ENCODE measurements at regions not wholly inside any gene's neighbourhood (a gene's known extent, or its start where the extent isn't known, plus 50 kb on each side); places are given as distances from the start of the nearest gene placed in this dataset.
"Not testable (repeated sequence)": the region's sequence is repeated elsewhere in the genome, so short reads cannot be mapped to it uniquely, and the experiment has no call there.

DNA sequence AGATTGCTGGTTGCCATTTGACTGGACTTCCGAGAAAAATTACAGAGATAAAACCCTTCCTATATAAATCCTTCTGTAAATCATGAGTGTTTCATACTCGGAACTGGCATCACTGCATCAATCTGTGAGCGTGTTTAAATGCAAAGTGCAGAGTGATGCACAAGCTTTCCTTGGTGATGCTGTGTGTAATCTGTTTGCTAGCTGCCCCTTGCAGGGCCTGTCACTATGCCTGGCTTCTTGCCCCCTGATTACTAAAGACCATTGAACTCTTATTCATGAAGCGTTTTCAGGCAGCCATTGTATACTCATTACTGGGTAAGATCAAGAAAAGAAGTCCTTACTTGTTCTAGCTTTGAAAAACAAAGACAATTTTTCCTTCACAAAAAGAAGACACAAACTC lies 266.9 kb upstream of the FANCL start:
- POLR2A ChIA-PET: no interaction called here
- CTCF ChIA-PET: no interaction called here

DNA sequence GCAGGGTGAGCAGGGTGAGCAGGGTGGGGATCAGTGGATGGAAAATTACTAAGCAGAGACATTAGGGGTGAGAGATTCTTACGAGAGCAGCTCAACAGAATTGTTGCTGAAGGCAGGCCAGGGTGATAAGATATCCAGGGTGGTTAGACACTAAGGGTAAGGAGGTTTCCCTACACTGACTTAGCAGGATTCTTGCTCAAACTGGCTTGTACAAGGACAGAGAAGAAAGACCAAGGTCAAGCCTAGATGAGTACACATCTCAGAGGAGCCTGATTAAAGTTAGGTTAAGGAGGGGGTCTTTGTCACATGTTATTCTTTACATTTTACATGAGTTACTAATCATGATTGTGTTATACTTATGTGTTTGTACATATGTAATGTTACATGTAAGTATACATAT lies 262.8 kb upstream of the FANCL start:
- ChIA-PET POLR2A (no interaction called here), CTCF (no interaction called here)

DNA sequence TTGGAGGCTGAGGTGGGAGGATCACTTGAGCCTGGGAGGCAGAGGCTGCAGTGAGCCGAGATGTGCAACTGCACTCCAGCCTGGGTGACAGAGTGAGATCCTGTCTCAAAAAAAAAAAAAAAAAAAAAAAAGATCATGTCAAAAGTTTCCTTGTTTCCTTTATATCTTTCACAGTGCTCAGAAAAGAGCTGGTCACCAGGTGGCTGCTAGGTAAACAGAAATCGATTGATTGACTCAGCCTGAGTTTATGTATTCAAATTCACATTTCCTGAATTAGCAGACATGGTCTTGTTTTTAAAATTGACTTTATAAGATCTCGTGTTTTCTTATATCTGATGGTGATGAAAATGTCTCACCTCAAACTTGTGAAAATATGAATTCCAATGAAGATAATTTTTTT lies 261.8 kb upstream of the FANCL start:
- ChIA-PET POLR2A (no interaction called here), CTCF (no interaction called here)

DNA sequence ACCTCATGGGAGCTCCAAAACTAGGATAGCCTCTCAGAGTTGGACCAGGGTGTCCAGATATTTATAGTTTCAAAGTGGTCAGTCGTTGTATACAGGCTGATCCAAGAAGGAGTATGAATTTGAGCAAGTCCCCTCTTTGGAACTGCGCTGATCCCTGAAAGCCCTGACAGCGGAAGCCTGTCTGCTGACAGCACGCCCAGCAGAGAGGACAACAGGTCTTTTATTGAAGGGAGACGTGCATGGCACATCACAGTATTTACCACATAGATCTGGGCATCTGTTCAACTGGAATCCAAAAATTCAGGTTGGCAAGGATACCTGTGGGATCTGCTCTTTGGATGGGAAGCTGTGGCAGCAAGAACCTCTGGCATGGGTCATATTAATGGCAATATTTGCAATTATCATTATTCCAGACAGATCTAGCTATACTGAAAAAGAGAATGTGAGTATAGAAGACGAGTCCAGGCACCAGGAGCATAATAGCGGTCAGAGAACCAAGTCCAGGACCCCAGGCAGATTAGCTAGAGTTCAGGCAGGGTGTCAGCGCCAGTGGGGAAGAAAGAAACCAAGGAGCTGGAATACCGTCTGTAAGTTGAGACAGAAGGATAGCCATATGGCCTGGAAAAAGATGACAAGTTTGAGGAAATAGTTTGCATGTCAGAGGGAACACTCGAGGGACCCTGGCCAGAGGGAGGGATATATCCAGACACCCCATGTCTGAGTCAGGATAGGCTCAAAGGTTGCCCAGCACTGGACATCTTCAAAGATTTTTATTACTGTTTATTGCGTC lies 260.4 kb upstream of the FANCL start:
- CTCF ChIA-PET: no interaction called here
- POLR2A ChIA-PET: no interaction called here

DNA sequence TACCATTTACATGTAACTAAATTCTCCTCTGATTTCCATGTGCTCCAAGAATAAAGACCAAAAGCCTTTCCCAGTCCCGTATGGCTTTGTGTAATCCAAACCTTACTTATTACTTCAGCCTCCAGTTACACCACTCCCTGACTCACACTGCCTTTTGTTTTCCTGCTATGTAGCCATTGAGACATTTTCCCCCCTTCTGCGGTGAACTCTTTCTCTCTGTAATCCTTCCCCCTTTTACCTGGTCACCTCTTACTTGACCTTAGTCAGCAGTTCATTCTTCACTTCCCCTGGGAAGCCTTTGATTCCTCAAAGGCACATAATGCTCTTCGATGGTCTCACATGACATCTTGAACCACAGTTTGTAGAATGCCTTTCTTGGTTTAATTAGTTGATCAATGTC lies 256.0 kb upstream of the FANCL start:
- ChIA-PET CTCF (no interaction called here), POLR2A (no interaction called here)

DNA sequence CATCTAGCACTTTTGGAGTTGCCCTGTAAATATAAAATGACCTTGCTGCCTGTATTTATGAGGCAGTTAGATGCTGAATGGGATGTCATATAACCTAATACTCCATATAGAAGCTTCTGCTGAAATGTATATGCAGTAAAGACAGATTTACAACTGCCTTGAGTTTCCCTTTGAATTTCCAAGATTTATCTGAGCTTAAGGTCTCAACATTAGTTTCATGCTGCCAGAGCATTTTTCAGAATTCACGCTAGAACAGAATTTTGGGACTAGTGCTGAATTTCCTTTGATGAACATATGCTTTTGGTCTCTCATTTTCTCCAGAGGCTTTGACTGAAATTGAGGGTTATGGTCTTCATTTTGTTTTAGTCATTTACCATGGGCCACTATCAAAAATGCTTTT lies 254.7 kb upstream of the FANCL start:
- ChIA-PET CTCF (no interaction called here), POLR2A (no interaction called here)

DNA sequence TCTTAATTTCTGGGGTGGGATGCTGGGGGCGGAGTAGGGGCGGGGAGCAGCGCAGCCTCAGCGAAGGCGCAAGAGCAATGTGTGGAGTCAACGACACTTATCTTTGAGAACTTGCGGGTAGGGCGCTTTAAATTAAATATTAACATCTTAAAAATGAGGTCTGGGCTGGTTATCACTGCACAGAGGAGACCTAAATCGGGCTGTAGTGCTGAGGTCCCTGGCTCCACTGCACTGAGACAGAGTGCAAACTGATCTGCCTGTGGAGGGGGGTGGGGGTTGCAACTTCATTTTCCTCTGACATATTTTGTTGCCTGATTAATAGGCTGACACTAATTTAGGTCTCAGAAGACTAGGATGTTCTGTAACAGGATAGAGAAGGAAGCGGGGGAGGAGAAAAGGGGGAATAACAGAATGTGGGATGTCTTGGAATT lies 253.0 kb upstream of the FANCL start:
- POLR2A ChIA-PET: no interaction called here
- CTCF ChIA-PET: no interaction called here

DNA sequence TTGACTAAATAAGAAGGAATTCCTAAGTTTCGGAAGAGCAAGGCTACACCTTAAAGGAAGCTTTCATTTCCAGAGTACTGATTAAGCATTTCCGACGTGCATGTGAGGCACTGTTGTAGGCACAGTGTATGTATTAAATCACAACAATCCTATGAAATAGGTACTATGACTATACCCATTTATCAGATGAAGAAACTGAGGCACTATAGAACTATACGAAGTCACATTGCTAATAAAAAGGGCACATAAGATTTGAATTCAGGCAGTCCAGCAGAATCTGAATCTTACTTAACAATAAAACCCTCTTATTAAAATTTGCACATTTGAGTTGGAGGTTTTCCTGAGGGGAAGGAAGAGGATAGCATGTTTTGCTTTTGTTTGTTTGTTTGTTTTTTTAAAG lies 243.5 kb upstream of the FANCL start:
- ChIA-PET POLR2A (no interaction called here), CTCF (no interaction called here)

DNA sequence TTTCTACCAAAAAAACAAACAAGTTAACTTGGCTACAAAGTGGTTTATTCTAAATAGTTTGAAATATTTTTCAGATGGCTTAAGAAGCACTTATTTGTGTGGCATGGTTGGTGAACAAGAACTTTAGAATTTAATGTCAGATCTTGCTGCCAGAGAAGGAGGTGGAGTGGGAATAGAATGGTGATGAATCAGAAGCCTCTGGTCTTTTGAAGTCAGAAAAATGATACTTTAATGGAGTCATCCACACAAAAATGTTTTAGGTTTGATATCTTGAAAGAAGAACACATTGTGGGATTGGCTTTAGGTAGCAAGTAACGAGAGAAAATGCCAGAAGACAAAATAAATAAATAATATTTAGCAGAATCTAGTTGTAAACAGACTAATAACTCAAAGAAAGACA lies 243.1 kb upstream of the FANCL start:
- ChIA-PET POLR2A (no interaction called here), CTCF (no interaction called here)

DNA sequence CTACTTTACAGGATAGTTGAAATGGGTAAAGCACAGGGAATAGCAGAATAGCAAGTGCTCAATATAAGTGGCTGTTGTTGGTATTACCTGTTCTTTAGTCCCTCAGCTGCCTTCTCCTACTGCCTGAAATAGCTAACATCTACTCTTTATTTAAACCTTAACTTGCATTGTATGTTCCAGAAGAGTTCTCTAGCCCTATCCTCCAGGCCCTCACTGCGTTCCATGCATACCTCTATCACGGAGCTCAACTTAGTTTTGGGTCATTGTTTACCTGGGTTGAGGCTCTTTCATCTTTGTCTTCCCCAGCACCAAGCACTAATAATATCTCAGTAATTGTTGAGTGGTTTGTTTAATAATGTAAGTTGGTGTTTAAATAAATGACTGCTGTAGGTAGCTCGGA lies 242.2 kb upstream of the FANCL start:
- POLR2A ChIA-PET: no interaction called here
- CTCF ChIA-PET: no interaction called here

DNA sequence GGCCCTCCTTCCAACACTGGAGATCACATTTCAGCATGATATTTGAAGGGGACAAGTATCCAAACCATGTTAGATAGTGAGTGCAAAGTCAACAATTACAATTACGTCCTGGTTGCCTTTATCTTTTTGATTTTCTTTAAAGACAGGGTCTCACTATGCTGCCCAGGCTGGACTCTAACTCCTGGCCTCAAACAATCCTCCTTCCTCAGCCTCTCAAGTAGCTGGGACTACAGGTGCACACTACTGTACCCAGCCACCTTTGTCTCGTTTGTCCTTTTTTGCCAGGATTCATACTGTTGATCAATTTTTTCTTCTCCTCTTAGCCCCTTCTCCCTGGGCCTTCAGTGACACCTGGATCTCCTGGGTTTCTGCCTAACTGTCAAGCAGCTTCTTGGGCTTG lies 240.5 kb upstream of the FANCL start:
- POLR2A ChIA-PET: no interaction called here
- CTCF ChIA-PET: no interaction called here

DNA sequence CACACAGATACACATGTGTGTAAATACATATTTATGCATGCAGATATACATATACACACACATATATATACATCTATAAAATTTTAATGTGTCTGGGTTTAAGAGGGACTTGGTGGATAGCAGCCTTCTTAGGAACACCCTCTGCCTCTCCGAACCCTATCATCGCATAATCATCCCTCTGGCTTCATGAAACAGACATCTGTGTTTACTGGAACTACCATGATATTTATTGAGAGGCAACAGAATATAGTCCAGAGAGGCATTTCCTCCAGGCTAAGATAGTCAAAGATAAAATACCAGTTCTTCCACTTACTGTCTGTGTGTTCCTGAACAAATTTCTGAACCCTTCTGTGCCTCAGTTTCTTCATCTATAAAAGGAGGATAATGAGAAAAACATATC lies 239.0 kb upstream of the FANCL start:
- POLR2A ChIA-PET: no interaction called here
- CTCF ChIA-PET: no interaction called here

DNA sequence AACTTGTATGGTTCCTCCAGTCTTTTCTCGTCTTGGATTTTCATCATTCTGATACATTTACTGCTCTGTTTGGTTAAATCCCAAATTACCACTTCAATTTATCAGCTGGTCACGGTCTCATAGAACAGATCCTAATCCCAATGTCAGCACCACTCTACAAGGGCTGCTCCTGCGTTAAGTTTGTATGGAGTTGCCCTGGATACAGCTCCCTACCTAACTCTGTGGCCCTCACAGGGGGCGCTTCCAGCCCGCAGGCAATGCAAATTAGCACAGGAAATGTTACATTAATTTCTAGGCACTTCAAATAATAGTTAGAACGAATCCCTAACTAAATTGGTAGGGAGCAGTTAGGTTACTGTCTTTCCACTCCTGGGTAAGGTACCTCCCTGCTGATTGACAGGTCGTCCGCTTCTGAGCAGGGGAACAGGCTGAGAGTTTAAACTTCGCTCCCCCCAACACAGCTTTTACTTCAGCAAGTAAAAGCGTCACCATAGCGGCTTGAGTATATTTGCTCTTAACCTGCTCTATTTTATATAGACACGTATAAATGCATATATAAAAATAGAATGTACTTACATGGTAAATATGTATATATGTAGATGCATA lies 238.5 kb upstream of the FANCL start:
- POLR2A ChIA-PET: no interaction called here
- CTCF ChIA-PET: no interaction called here

DNA sequence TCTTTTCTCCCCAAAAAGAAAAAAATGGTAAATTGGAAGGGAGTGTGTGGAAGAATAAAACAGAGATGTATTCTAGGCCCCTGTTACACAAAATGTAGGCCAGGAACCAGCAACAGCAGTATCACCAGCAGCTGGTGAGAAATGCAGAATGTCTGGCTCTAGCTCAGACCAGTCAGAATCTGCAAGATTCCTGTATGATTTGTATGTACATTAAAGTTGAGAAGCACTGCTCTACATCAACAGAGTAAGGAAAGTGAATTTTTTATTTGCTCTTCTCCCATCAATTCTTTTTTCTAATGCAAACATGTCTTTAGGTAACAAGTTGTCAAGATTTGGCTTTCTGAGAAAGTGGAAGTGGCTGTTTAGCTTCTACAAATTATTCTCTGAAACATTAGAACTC lies 235.4 kb upstream of the FANCL start:
- CTCF ChIA-PET: no interaction called here
- POLR2A ChIA-PET: no interaction called here

DNA sequence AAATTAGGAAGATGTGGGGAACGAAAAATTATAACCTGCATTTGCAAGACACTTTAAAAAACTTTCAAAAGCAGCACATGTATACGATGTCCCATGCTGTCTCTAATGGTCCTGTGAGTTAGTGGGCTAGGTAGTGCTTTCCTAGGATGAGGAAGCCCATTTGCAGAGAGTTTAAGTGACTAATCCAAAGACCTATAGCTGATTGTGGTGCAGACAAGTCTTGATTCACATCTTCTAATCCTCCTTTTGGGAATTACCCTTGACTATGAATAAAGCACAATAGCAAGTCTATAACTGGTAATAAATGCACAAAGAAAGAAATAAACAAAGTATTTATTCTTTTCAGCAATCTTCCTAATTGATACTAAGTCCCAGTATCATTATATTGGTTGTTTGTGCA lies 234.6 kb upstream of the FANCL start:
- CTCF ChIA-PET: no interaction called here
- POLR2A ChIA-PET: no interaction called here

DNA sequence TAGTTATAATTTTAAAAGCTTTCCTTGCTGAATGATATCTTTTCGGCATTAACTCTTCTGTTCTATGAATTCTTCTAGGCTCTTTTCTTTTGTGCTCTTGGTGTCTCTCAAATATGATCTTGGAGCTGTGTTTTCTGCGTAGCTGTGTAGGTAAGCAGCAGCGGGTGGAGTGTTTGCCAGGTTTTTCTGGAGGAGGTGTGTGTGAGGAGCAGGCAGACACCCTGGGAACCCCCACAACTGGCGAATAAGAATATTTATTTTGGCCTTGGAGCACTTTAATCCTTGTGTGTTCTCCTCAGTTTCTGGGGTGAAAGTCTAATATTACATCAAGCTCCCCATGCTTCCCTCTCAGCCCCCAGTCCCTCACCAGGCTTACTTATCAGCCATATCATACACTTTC lies 232.0 kb upstream of the FANCL start:
- ChIA-PET POLR2A (no interaction called here), CTCF (no interaction called here)

DNA sequence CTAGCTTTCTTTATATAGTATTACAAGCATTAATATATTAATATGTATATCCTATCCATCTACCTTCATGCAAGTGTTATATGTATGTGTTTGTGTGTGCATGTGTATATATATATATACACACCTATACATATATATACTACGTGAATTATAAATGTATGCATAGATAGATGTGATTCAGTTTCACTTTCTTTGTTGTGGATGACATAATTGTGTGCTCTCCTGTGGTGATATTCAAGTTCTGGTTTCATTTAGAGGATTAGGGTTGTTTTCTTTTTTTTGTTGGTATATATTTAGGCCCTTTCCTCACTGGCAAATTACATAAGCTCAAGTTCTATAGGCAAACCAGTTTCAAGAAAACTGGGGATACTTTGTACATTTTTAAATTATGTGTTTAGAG lies 225.7 kb upstream of the FANCL start:
- CTCF ChIA-PET: interaction anchor here (1.4 kb wide), 1 partner anchor 9 kb away, joined by 4 read pairs; no protein-coding TSS in a partner anchor
- POLR2A ChIA-PET: no interaction called here

DNA sequence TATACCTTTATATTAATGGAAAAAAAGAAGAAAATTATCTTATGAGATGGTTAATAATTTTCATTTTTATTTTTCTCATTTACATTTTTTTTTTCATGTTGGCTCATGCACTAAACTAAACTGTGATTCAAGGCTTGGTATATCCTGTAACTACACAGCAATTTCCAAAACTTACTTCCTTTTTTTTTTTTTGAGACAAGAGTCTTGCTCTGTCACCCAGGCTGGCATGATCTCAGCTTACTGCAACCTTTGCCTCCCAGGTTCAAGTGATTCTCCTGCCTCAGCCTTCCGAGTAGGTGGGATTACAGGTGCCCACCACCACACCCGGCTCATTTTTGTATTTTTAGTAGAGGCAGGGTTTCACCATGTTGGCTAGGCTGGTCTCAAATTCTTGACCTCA lies 224.9 kb upstream of the FANCL start:
- CTCF ChIA-PET: interaction anchor here (1.4 kb wide), 1 partner anchor 8 kb away, joined by 4 read pairs; no protein-coding TSS in a partner anchor
- POLR2A ChIA-PET: not testable (repeated sequence)

DNA sequence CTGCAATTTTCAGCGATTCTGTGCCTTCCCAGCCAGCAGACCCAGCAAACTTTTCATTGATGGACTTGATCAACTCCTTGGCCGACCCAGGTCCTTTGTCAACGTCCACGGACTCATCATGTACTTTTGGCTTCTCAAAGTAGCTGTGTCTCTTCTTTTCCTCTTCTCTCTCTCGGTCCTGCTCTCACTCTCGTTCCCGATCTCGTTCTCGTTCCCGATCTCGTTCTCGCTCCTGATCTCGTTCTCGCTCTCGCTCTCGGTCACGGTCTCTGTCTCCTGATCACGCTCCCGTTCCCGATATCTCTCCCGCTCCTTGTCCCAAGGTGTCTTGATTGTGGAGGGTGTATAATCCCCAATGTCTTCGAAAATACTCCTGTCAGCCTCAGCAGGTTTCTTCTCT lies 219.5 kb upstream of the FANCL start:
- POLR2A ChIA-PET: no interaction called here
- CTCF ChIA-PET: no interaction called here

DNA sequence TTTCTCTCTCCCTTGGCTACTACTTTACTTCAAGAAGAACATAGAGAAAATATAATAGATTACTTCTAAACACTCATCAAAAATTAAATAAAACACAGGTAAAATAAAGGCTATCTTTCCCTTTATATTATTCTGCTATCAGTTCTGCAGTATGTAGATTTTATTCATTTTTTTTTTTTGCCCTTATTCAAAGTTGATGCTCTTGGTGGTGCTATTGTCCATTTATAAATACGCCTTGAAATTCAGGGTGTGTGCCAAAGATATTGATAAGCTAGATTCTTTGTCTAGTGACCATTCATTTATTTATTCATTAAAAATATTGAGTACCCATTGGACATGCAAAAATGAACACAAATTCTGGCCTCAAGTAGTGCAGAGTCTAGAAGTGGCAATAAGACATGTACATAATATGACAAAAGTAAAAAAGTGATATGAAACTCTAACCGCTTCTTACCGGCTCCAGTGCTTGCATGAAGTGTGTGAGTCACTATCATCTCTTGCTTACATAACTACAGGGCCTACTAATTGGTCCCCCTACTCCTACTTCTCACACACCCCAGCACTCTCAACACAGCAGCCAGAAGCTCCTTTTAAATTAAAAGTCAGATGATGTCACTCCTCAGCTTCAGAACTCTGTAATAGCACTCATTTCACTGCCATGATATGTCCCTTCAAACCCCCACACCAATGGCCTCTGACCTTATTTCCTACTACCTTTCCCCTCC lies 208.3 kb upstream of the FANCL start:
- ChIA-PET POLR2A (no interaction called here), CTCF (no interaction called here)

DNA sequence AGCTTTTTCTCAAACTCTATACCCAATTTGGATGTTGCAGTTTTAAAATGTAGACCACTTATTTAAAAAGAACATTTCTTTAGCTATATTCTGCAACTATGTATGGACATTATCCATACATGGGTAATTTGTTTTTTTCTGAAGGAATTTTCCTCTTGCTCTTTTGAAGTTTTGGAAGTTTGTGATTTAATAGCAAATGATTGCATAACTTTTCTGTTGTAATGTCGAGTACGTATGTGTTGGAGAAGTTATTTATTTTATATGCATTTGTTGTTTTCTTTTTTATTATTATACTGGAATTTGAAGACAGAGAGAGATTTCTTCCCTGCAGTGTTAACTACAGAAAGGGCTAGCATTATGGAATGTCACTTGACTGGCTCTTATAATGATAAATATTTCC lies 207.7 kb upstream of the FANCL start:
- ChIA-PET CTCF (no interaction called here), POLR2A (no interaction called here)

DNA sequence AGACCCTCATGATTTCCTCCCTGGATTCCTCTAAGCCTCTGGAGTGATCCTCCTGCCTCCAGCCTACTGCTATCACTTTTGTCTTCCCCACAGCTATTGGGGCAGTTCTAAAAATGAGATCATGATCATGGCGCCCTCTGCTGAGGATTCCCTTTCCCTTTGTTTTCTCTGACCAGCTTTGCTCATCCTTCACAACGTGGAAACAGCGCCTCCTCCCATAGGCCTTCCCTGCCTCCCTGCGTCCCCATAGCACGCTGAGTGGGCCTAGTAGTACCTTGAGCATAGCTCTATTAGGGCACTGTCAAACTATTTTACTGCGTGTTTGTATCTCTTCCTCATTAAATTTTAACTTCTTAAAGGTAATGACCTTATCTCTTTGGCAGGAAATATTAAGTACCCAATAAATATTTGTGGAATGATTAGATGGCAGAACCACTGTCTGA lies 207.0 kb upstream of the FANCL start:
- ChIA-PET POLR2A (no interaction called here), CTCF (interaction anchor here (0.7 to 0.8 kb wide), 2 partner anchors 10 to 52 kb away, joined by 3 read pairs; no protein-coding TSS in a partner anchor)

Data from activated CD8-positive, alpha-beta memory T cell treated with anti-CD3 and anti-CD28 coated beads for 36 hours (primary cell).